A549 (cell line): ENCODE measurements at regions not wholly inside any gene's neighbourhood (a gene's known extent, or its start where the extent isn't known, plus 50 kb on each side); places are given as distances from the start of the nearest gene placed in this dataset.

Experiments used
- ATAC-seq, 2 experiments: fragments of 200-7000 bp in 1 of 2; fragments of >200 bp in 1 of 2; cut with Nextera tagmentation in 1 of 2; cut with Tn5 transposase in 1 of 2; 3 replicates each; pipeline versions ENCODE4 v1.8.0 to v1.9.1; 2018 to 2020; ENCODE audit warnings: mild to moderate bottlenecking in 1 of 2, moderate library complexity in 1 of 2
- CTCF ChIA-PET: fragments of 300-600 bp; sonication (Branson Sonifier 250); formaldehyde crosslinking; extraction: SDS; loops from one replicate; lab custom pipeline; 2021; ENCODE audit warnings: antibody characterized with exemption, inconsistent platforms; lab: Yijun Ruan, JAX
- POLR2A ChIA-PET: fragments of 350-600 bp; formaldehyde crosslinking; extraction: SDS; loops from one replicate; lab custom pipeline; 2021; ENCODE audit warnings: antibody characterized with exemption, inconsistent platforms; lab: Yijun Ruan, JAX
- DNase-seq, 2 experiments: peaks; one replicate each; pipeline versions ENCODE4 v3.0.0 to v3.0.0-alpha.2; 2011 to 2016; ENCODE audit warnings: low read depth in 1 of 2, low spot score in 1 of 2
- FAIRE-seq: peaks from 2 replicates; lab custom pipeline; 2011; peaks lifted over from hg19 to GRCh38; lab: Jason Lieb, UNC
- H3K27ac ChIP-seq, 2 experiments: fragments of >200 bp; sonication (Bioruptor Twin); formaldehyde crosslinking; 3 replicates each; pipeline ENCODE4 v1.5.1; 2016 to 2017
- H3K4me1 ChIP-seq: fragments of >200 bp; sonication (Bioruptor Twin); formaldehyde crosslinking; 3 replicates; pipeline ENCODE4 v1.6.1; 2016
- H3K4me2 ChIP-seq: fragments of >200 bp; sonication (Bioruptor Twin); formaldehyde crosslinking; 3 replicates; pipeline ENCODE4 v1.6.1; 2016
- H3K4me3 ChIP-seq: fragments of >200 bp; sonication (Bioruptor Twin); formaldehyde crosslinking; 3 replicates; pipeline ENCODE4 v1.5.1; 2016
- H3K9me3 ChIP-seq: fragments of >200 bp; sonication (Bioruptor Twin); formaldehyde crosslinking; 3 replicates; pipeline ENCODE4 v1.6.1; 2016
- BCL3 ChIP-seq: fragments of >200 bp; sonication (Bioruptor Twin); formaldehyde crosslinking; IDR thresholded peaks from 3 replicates; pipeline ENCODE4 v1.6.1; 2016
- CBX2 ChIP-seq: fragments of 200-600 bp; sonication (generic); IDR thresholded peaks from 2 replicates; pipeline ENCODE4 v1.6.1; 2016; ENCODE audit warnings: low read depth, mild to moderate bottlenecking, borderline replicate concordance
- CBX8 ChIP-seq: fragments of 200-600 bp; sonication (generic); IDR thresholded peaks from 2 replicates; pipeline ENCODE4 v1.6.1; 2016
- CEBPB ChIP-seq, 2 experiments: fragments of >200 bp in 1 of 2; sonication (Bioruptor Twin) in 1 of 2; formaldehyde crosslinking in 1 of 2; IDR thresholded peaks; 2 replicates each; pipeline ENCODE4 v1.6.1; 2012 to 2016
- CHD4 ChIP-seq: fragments of 200-600 bp; sonication (generic); IDR thresholded peaks from 2 replicates; pipeline ENCODE4 v1.6.1; 2016; ENCODE audit warnings: antibody characterized with exemption, mild to moderate bottlenecking, borderline replicate concordance
- CTCF ChIP-seq: fragments of >200 bp; sonication (Bioruptor Twin); formaldehyde crosslinking; IDR thresholded peaks from 3 replicates; pipeline ENCODE4 v1.5.1; 2016
- EHF ChIP-seq: fragments of 250-450 bp; sonication (Bioruptor Pico); IDR thresholded peaks from 2 replicates; pipeline ENCODE4 v1.5.0; 2020; ENCODE audit warnings: mild to moderate bottlenecking
- EP300 ChIP-seq, 2 experiments: fragments of >200 bp; sonication (Bioruptor Twin); formaldehyde crosslinking; IDR thresholded peaks; 2 replicates in 1 of 2; 3 replicates in 1 of 2; pipeline ENCODE4 v1.6.1; 2016 to 2017
- ESRRA ChIP-seq: fragments of 150-350 bp; IDR thresholded peaks from 2 replicates; pipeline ENCODE4 v1.6.1; 2014; ENCODE audit warnings: mild to moderate bottlenecking, low read length, borderline replicate concordance
- FOSB ChIP-seq: fragments of 250-450 bp; sonication (Bioruptor Pico); IDR thresholded peaks from 2 replicates; pipeline ENCODE4 v1.5.0; 2020; ENCODE audit warnings: mild to moderate bottlenecking, moderate library complexity
- JUNB ChIP-seq: fragments of >200 bp; sonication (Bioruptor Twin); formaldehyde crosslinking; IDR thresholded peaks from 2 replicates; pipeline ENCODE4 v1.6.1; 2016
- MYC ChIP-seq: IDR thresholded peaks from 2 replicates; pipeline ENCODE4 v1.6.1; 2012; ENCODE audit warnings: mild to moderate bottlenecking, inconsistent platforms, low read length, improper control_type of control experiment, borderline replicate concordance
- PBX3 ChIP-seq: IDR thresholded peaks from 2 replicates; pipeline ENCODE4 v1.6.1; 2012
- PHF8 ChIP-seq: fragments of 200-600 bp; sonication (generic); IDR thresholded peaks from 2 replicates; pipeline ENCODE4 v1.6.1; 2016; ENCODE audit warnings: low read depth, mild to moderate bottlenecking, antibody characterized with exemption, moderate library complexity, borderline replicate concordance
- POLR2A ChIP-seq: IDR thresholded peaks from 2 replicates; pipeline ENCODE4 v1.6.1; 2012; ENCODE audit warnings: mild to moderate bottlenecking, low read length
- POLR2AphosphoS2 ChIP-seq: conservative IDR thresholded peaks from 2 replicates; pipeline ENCODE4 v1.6.1; 2012; ENCODE audit warnings: low read length, improper control_type of control experiment, inconsistent platforms
- RARB ChIP-seq: fragments of 250-450 bp; sonication (Bioruptor Pico); IDR thresholded peaks from 2 replicates; pipeline ENCODE4 v1.8.0; 2021; ENCODE audit warnings: mild to moderate bottlenecking, moderate library complexity
- RCOR1 ChIP-seq: fragments of 150-350 bp; IDR thresholded peaks from 2 replicates; pipeline ENCODE4 v1.6.1; 2014; ENCODE audit warnings: antibody characterized with exemption, low read length, low read depth
- REST ChIP-seq: fragments of 200-600 bp; sonication (generic); IDR thresholded peaks from 2 replicates; pipeline ENCODE4 v1.6.1; 2016; ENCODE audit warnings: antibody characterized with exemption, mild to moderate bottlenecking, moderate library complexity
- RFX5 ChIP-seq: fragments of 450-650 bp; IDR thresholded peaks from 2 replicates; pipeline ENCODE4 v1.7.1; 2014; ENCODE audit warnings: antibody characterized with exemption, mild to moderate bottlenecking, moderate library complexity
- RNF2 ChIP-seq: fragments of 200-600 bp; sonication (generic); IDR thresholded peaks from 2 replicates; pipeline ENCODE4 v1.6.1; 2016; ENCODE audit warnings: low read depth, mild to moderate bottlenecking, antibody characterized with exemption, moderate library complexity, borderline replicate concordance
- SMC3 ChIP-seq: fragments of >200 bp; sonication (Bioruptor Twin); formaldehyde crosslinking; IDR thresholded peaks from 3 replicates; pipeline ENCODE4 v1.6.1; 2018; ENCODE audit warnings: inconsistent platforms
- TP53 ChIP-seq: fragments of 250-450 bp; sonication (Bioruptor Pico); IDR thresholded peaks from 2 replicates; pipeline ENCODE4 v1.5.0; 2021; ENCODE audit warnings: mild to moderate bottlenecking, moderate library complexity
- ZFP36 ChIP-seq: fragments of 450-650 bp; IDR thresholded peaks from 2 replicates; pipeline ENCODE4 v1.6.1; 2014; ENCODE audit warnings: borderline replicate concordance; ENCODE audit not compliant: partially characterized antibody
- ZSCAN20 ChIP-seq: fragments of 250-450 bp; sonication (Bioruptor Pico); IDR thresholded peaks from 2 replicates; pipeline ENCODE4 v1.8.0; 2022; ENCODE audit warnings: mild to moderate bottlenecking, moderate library complexity
- WGBS: methylation state at CpG from one replicate; pipeline ENCODE4 v1.1.6; 2017; ENCODE audit errors: missing lambda C conversion rate; 5-methylcytosine and 5-hydroxymethylcytosine counted together

GRCh38 chr2:239482778-239483712 lies 82.2 kb upstream of the HDAC4 start:
- FAIRE-seq (no peak), ATAC-seq (peak in 1 of 2 experiments; percentile 28; a peak in 1 of 6 replicates), DNase-seq (peak in 1 of 2 experiments; percentile 10)
- Histone ChIP-seq H3K27ac (no peak overlapping the region), H3K4me1 (no peaks in the 10 kb centered on the region), H3K9me3 (no peaks in the 10 kb centered on the region), H3K4me3 (no peak overlapping the region), H3K4me2 (no peak overlapping the region)
- POLR2A ChIA-PET: no interaction called here
- CTCF ChIA-PET: interaction anchor here (1.4 kb wide), 1 partner anchor 13 kb away, joined by 3 read pairs; no protein-coding TSS in a partner anchor
- TF ChIP-seq RCOR1: no peak
- no peak for TF ChIP-seq CTCF
- no peak for TF ChIP-seq PBX3
- no peak for TF ChIP-seq REST
- no peak for TF ChIP-seq EHF (CRISPR knock-in tag)
- TF ChIP-seq POLR2AphosphoS2: no peak
- TF ChIP-seq ZFP36: no peak
- no peak for TF ChIP-seq CBX8
- no peak for TF ChIP-seq FOSB (CRISPR knock-in tag)
- TF ChIP-seq BCL3: no peak
- TF ChIP-seq CEBPB (IDR thresholded peaks at IDR 0.05): no peak
- TF ChIP-seq EP300 (IDR thresholded peaks at IDR 0.05): no peak
- WGBS: 50% methylated on average over 25 of the region's 38 CpGs

- FAIRE-seq (no peak), ATAC-seq (no peak), DNase-seq (no peak)
- POLR2A ChIA-PET: no interaction called here
- Histone ChIP-seq H3K27ac (no peak overlapping the region), H3K9me3 (no peaks in the 10 kb centered on the region), H3K4me3 (no peak overlapping the region), H3K4me1 (no peaks in the 10 kb centered on the region), H3K4me2 (no peak overlapping the region)
- WGBS: 35% methylated on average over 4 of the region's 5 CpGs
- no peak for TF ChIP-seq RARB (CRISPR knock-in tag)
- TF ChIP-seq SMC3: no peak
- no peak for TF ChIP-seq PHF8
- TF ChIP-seq TP53 (CRISPR knock-in tag): no peak
- no peak for TF ChIP-seq CHD4
- no peak for TF ChIP-seq POLR2A
- TF ChIP-seq RFX5: no peak
- TF ChIP-seq JUNB: no peak
- no peak for TF ChIP-seq CBX2
- TF ChIP-seq MYC: no peak
- no peak for TF ChIP-seq CEBPB (IDR thresholded peaks at IDR 0.05)
- TF ChIP-seq RNF2: no peak
- no peak for TF ChIP-seq ZSCAN20 (CRISPR knock-in tag)
- no peak for TF ChIP-seq CTCF
- no peak for TF ChIP-seq ESRRA
- TF ChIP-seq FOSB (CRISPR knock-in tag): no peak
- CTCF ChIA-PET: no interaction called here
Measured at GRCh38 chr2:239479471-239479870, 78.7 kb upstream of the HDAC4 start.
